Stomach smooth muscle (tissue), 2 donors: ENCODE measurements at regions not wholly inside any gene's neighbourhood (a gene's known extent, or its start where the extent isn't known, plus 50 kb on each side); places are given as distances from the start of the nearest gene placed in this dataset.
"Not testable (repeated sequence)": the region's sequence is repeated elsewhere in the genome, so short reads cannot be mapped to it uniquely, and the experiment has no call there.

ENCODE experiments used
- H3K27ac ChIP-seq: one replicate; pipeline ENCODE4 v1.7.0; 2013; ENCODE audit warnings: mild to moderate bottlenecking, low read length, inconsistent platforms
- H3K27me3 ChIP-seq, 2 donors: one replicate each; pipeline ENCODE4 v1.7.0; 2013; ENCODE audit warnings: low read length in 2 of 2; ENCODE audit not compliant: insufficient read depth in 2 of 2, control insufficient read depth in 1 of 2
- H3K36me3 ChIP-seq, 2 donors: one replicate each; pipeline ENCODE4 v1.7.0; 2013; ENCODE audit warnings: low read length in 2 of 2; ENCODE audit not compliant: control insufficient read depth in 2 of 2, insufficient read depth in 2 of 2
- H3K4me1 ChIP-seq: one replicate; pipeline ENCODE4 v1.7.0; 2013; ENCODE audit warnings: low read length; ENCODE audit not compliant: control insufficient read depth, insufficient read depth
- H3K4me3 ChIP-seq, 2 donors: one replicate each; pipeline ENCODE4 v1.7.0; 2013; ENCODE audit warnings: low read length in 2 of 2
- H3K9ac ChIP-seq, 2 donors: one replicate each; pipeline ENCODE4 v1.7.0; 2013; ENCODE audit warnings: low read length in 2 of 2, mild to moderate bottlenecking in 1 of 2
- H3K9me3 ChIP-seq, 2 donors: one replicate each; pipeline ENCODE4 v1.7.0; 2013; ENCODE audit warnings: low read length in 2 of 2; ENCODE audit not compliant: control insufficient read depth in 2 of 2
- donor health status: healthy.
- donor health status: Pancreatic carcinoma.

- H3K4me1 ChIP-seq = peaks cover 23% of the 10 kb centered on the region
- peak overlapping the region; percentile 6 for H3K27ac ChIP-seq
- peak overlapping the region in 1 of 2 donors; percentile 29 for H3K4me3 ChIP-seq
- no peak overlapping the region for H3K9ac ChIP-seq
- H3K9me3 ChIP-seq = no peaks in the 10 kb centered on the region
- no peaks in the 10 kb centered on the region for H3K36me3 ChIP-seq
- H3K27me3 ChIP-seq = no peaks in the 10 kb centered on the region
These were observed 159.1 kb upstream of the TOP1 start for GRCh38 chr20:40869218-40870147.

DNA sequence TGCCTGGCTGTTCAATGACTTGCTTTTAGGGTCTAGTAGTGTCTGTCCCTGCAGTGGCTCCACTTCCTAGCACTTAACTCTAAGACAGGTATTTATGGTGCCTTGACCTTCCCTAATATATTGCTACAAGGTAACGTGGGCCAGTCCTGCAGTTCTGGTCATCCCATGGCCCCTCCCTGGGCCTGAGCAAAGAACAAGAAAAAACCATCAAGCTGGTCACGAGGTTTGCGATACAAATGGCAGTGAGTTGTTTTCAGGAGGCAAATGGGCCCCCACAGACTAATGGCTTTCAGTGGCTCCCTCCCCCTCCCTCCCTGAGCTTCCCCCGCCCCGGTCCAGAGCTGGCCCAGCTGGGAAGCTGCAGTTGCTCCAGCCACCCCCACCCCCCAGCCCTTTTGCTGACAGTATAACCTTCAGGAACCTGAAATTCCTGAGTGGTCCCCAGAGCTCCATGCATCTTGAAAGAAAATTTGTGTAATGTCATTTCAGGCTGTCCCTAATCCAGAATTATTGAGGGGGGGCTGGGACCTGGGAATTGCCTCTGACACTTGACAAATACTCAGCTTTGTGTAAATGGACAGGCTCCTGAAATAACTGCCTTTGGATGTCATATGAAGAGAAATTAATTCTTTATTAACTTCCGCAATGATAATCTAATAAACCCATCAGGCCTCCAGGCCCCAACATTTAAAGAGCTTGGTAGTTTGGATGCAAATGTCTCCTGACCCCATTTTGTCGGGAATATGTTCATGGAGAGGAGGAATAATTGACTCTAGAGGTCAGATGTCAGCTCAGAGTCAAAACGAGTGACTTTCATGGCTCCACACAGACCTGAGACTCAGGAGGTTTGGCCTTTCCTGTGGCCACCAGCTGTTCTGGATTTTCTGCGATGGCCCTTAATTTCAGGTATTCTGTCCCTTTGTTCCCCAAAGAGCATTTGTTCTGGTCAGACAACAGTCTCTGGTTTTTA lies 153.2 kb upstream of the TOP1 start:
- Histone ChIP-seq H3K9ac (no peak overlapping the region), H3K4me1 (no peaks in the 10 kb centered on the region), H3K36me3 (no peaks in the 10 kb centered on the region), H3K4me3 (no peak overlapping the region), H3K27me3 (no peaks in the 10 kb centered on the region), H3K9me3 (peaks cover 0 to 2% of the 10 kb centered on the region in 2 donors), H3K27ac (no peak overlapping the region)

- not testable (repeated sequence) for H3K9me3 ChIP-seq, H3K4me3 ChIP-seq, H3K9ac ChIP-seq, H3K4me1 ChIP-seq, H3K27ac ChIP-seq, H3K36me3 ChIP-seq, H3K27me3 ChIP-seq
These were observed 150.5 kb upstream of the TOP1 start for GRCh38 chr20:40878099-40878498.

DNA sequence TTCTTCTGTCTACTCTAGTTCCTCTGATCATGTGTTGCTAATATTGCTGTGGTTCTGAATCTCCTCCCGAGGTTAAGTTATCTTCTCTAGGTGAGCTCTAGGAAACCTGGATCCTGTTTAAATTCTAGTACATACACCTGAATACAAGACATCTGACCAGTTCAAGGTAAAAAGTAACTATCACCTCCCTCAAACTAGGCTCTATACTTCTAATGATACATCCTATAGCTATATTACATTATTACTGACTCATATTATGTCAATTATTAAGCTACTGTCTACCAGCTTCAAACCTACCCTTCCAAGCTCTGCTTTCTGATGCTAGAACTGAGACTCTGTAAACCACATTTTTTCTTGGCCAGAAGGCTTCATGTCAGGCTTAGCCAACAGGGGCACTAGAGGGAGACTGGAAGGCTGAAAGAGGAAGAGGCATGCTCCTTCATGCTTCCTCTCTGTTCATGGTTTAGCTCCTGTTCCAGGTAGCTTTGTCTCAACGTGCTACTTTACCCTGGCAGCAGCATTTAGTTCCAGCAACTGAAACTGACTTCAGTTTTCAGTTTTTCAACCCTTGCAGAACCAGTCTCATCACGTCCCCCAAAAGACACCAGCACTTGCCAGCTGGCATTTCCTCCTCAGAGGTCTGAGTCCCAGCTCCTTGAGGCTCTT lies 148.4 kb upstream of the TOP1 start:
- Histone ChIP-seq H3K36me3 (no peaks in the 10 kb centered on the region), H3K27ac (no peak overlapping the region), H3K27me3 (no peaks in the 10 kb centered on the region), H3K4me1 (no peaks in the 10 kb centered on the region), H3K9me3 (peaks cover 2 to 7% of the 10 kb centered on the region in 2 donors), H3K9ac (no peak overlapping the region), H3K4me3 (no peak overlapping the region)

GRCh38 chr20:40880729-40881109 lies 147.9 kb upstream of the TOP1 start:
- no peaks in the 10 kb centered on the region for H3K36me3 ChIP-seq
- no peak overlapping the region for H3K9ac ChIP-seq
- no peaks in the 10 kb centered on the region for H3K4me1 ChIP-seq
- no peaks in the 10 kb centered on the region for H3K27me3 ChIP-seq
- H3K9me3 ChIP-seq = peaks cover 2 to 7% of the 10 kb centered on the region in 2 donors
- no peak overlapping the region for H3K27ac ChIP-seq
- no peak overlapping the region for H3K4me3 ChIP-seq

GRCh38 chr20:40882152-40882551 lies 146.5 kb upstream of the TOP1 start:
- H3K9me3 ChIP-seq = peaks cover 2 to 7% of the 10 kb centered on the region in 2 donors
- H3K4me1 ChIP-seq = no peaks in the 10 kb centered on the region
- no peak overlapping the region for H3K27ac ChIP-seq
- H3K27me3 ChIP-seq = no peaks in the 10 kb centered on the region
- H3K4me3 ChIP-seq = no peak overlapping the region
- H3K36me3 ChIP-seq = no peaks in the 10 kb centered on the region
- H3K9ac ChIP-seq = no peak overlapping the region

- Histone ChIP-seq H3K4me1 (no peaks in the 10 kb centered on the region), H3K9me3 (peaks cover 2 to 7% of the 10 kb centered on the region in 2 donors), H3K27me3 (no peaks in the 10 kb centered on the region), H3K36me3 (no peaks in the 10 kb centered on the region), H3K4me3 (no peak overlapping the region), H3K27ac (no peak overlapping the region), H3K9ac (no peak overlapping the region)
These were observed 145.5 kb upstream of the TOP1 start for GRCh38 chr20:40883097-40883496.

- H3K36me3 ChIP-seq = no peaks in the 10 kb centered on the region
- H3K9me3 ChIP-seq = no peaks in the 10 kb centered on the region
- H3K4me1 ChIP-seq = no peaks in the 10 kb centered on the region
- H3K27me3 ChIP-seq = no peaks in the 10 kb centered on the region
- no peak overlapping the region for H3K27ac ChIP-seq
- no peak overlapping the region for H3K9ac ChIP-seq
- H3K4me3 ChIP-seq = no peak overlapping the region
These were observed 141.5 kb upstream of the TOP1 start for GRCh38 chr20:40887105-40887504.

DNA sequence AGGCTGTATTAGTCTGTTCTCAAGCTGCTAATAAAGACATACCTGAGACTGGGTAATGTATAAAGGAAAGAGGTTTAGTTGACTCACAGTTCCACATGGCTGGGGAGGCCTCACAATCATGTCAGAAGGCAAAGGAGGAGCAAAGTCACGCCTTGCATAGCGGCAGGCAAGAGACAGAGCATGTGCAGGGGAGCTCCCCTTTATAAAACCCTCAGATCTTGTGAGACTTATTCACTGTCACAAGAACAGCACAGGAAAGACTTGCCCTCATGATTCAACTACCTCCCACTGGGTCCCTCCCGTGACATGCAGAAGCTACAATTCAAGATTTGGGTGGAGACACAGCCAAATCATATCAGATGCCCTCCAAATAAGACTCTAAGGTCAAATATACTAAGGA lies 139.4 kb upstream of the TOP1 start:
- not testable (repeated sequence) for H3K4me1 ChIP-seq

GRCh38 chr20:40890181-40890580 lies 138.4 kb upstream of the TOP1 start:
- Histone ChIP-seq H3K9me3 (no peaks in the 10 kb centered on the region), H3K4me3 (no peak overlapping the region), H3K27me3 (no peaks in the 10 kb centered on the region), H3K9ac (no peak overlapping the region), H3K4me1 (no peaks in the 10 kb centered on the region), H3K27ac (no peak overlapping the region), H3K36me3 (no peaks in the 10 kb centered on the region)

More for the DNA sequence above, 139.4 kb upstream of the TOP1 start:
- not testable (repeated sequence) for H3K27me3 ChIP-seq, H3K9ac ChIP-seq, H3K27ac ChIP-seq, H3K36me3 ChIP-seq, H3K4me3 ChIP-seq, H3K9me3 ChIP-seq
